GM21381 (cell line): ENCODE measurements at regions not wholly inside any gene's neighbourhood (a gene's known extent, or its start where the extent isn't known, plus 50 kb on each side); places are given as distances from the start of the nearest gene placed in this dataset.
"Not testable (repeated sequence)": the region's sequence is repeated elsewhere in the genome, so short reads cannot be mapped to it uniquely, and the experiment has no call there.

Experiments used
- ATAC-seq: cut with Tn5 transposase; IDR thresholded peaks from one replicate; pipeline ENCODE4 v1.9.1; 2021; ENCODE audit warnings: mild to moderate bottlenecking, moderate library complexity; ENCODE audit not compliant: unreplicated experiment

DNA sequence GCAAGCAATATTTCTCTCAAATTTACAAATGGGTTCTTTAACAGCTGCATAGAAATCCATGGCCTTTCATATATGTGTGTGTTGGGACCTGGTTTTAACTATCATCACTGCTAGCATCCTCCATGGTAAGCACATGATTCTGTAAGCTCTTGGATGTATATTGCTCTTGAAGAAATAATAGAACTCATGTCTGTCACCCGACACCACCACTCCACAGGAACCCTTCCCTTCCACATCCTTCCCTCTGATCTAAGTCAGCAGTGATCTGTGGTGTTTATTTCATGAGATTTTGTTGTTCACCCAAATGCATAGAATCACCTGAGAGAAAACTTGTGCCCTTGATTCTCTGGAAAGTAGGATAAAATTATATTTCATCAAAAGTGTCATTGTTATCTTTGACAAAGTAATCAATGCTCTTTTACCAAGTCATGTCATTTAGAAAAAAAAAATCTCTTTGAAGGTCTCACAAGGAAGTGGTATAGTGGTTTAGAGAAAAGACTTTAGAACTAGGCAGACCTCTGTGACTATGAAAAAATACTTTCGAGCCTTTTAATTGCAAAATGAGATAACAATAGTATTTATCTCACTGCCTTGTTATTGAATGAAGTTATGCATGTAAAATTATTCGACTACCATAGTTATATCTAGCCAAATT lies 649.8 kb upstream of the SLC35B3 start:
- ATAC-seq: no peak

DNA sequence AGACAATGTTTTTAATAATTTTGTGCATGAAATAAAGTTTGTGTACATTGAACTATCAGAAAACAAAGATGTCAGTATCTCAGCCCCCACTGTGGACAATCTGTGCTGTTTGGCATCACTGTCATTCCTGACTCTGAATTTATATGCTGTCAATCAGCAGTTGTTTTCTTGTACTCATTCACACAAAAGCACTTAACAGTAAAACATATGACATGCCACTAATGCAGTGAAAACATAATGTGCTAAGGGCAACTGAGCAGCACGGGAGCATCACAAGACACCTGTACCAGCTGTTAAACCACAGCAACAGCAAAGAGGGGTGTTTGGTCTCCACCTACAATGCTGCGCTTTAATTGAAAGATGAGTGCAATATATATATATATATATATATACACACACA lies 647.8 kb upstream of the SLC35B3 start:
- no peak for ATAC-seq

DNA sequence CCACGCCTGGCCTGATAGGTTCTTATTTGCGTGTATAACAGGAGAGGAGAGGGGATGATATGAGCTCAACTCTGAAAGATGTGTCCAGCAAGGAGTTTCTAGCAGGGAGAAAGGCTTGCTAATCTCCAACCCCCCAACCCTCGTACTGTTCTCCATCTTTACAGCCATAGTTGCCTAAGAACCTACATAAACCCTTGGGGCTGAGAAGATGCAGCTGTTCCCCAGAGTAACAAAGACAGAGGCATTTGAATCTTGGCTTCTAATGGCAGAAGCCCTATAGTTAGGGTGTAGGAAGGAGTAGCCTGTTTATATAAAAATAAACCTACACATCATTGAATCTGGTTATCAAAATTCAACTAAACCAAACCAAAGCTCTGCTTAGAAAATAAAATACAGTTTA lies 631.4 kb upstream of the SLC35B3 start:
- no peak for ATAC-seq

DNA sequence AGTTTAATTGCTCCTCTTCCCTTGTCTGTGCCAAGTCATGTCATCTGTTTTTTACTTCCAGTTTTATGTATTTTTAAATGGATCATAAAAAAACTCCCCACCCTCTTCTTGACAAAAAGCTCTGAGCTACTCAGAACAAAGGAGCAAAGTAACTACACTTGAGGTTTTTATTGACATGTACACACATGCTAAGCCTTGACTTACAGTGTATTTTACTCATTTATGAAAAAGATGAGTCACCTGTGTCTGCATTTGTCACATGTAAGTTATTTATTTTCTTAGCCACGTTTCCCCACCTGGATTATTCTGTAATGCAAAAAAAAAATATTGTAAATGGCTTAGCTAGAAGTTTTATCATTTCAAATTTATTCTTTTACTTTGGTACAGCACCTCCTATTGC lies 628.8 kb upstream of the SLC35B3 start:
- ATAC-seq: no peak

DNA sequence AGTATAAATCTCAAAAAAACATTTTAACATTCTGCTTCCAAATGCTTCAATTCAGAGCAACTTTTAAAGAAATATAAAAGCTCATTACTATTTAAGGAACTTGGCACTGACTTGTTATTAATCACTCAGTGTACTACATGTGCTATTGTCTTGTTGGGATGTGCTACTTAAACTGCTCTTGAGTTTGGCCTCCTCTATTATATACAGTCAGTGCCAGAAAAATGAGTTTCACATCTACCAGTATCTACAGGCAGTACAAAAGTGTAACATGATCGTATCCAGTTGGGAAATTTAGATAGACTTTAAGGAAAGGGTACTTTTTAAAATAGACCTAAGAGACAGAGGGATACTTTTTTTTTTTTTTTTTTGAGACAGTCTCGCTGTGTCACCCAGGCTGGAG lies 627.3 kb upstream of the SLC35B3 start:
- no peak for ATAC-seq

DNA sequence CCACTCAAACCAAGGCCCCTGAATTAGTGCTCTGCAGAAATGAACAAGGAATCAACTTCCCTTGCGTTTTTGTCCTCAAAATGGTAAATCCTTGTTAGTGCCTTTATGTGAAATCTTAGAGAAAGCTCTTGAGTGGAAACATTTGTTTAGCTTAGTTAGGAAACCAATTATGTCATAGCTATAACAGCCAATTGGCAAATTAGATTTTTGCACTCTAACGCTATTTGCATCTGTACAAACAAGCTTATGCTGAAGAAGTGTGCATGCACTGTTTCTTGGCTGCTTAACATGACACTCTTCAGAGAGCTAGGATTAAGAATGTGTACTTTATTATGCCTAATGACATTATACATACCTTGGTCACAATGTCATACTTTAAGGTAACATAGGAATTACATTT lies 622.6 kb upstream of the SLC35B3 start:
- ATAC-seq: no peak

DNA sequence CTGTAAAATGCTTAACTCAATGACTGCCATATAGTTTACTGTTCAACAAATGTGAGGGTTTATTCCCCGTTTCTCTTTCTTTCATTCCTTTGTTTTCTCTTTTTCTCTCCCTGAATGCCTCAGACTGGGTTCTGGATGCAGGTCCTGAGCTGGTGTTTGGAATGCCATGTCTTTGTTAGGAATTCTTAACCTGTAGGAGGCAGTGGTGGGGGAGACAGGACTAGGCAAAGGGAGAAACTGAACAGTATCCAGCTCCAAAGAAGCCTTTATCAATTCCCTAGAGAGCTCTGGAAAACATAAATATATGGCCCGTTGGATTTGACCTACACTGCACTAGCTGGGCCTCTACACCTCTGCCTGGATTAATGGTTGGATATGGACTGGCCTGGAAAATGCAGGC lies 621.2 kb upstream of the SLC35B3 start:
- ATAC-seq: no peak

DNA sequence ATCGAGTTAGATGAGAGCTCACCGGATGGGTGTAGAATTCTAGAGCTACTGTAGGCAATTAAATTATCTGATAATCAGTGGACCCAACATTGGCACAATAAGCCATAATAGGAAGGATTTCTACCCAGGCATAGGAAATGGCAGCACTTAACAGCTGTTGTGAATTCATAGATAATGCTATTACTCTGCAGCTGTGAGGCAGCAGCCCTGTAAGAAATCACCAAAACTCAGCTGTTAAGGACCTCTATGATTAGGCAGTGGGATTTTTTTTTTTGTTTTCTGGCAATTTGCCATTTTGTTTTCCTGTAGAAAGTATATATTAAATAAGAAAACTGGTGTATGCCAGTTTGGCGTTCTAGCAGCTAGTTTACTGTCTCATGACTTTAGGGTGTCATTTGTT lies 609.1 kb upstream of the SLC35B3 start:
- ATAC-seq: no peak

DNA sequence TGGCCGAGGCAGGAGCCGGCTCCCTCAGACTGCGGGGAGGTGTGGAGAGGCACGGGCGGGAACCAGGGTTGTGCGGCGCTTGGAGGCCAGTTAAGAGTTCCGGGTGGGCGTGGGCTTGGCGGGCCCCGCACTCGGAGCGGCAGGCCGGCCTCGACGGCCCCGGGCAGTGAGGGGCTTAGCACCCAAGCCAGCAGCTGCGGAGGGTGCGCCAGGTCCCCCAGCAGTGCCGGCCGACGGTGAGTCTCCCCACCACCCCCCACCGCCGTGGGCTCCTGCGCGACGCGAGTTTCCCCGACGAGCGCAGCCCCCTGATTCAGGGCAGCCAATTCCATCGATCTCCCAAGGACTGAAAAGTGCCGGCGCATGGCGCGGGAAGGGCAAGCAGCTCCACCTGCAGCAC lies 605.4 kb upstream of the SLC35B3 start:
- no peak for ATAC-seq

DNA sequence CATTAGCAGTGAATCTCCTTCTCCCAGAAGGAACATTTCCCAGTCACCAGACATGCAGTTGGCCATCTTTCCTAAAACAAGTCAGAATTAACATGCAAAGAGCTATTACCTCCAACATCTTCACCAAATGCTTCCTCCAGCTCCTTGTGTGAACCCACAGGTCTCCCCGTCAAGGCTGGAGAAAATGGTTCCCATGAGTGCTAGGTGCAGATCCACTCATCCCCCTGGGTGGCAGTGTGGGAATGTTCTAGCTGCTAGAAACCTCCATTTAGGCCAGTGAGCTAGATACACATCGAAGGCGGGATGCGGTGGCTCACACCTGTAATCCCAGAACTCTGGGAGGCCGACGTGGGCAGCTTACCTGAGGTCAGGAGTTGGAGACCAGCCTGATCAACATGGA lies 603.9 kb upstream of the SLC35B3 start:
- ATAC-seq: no peak

DNA sequence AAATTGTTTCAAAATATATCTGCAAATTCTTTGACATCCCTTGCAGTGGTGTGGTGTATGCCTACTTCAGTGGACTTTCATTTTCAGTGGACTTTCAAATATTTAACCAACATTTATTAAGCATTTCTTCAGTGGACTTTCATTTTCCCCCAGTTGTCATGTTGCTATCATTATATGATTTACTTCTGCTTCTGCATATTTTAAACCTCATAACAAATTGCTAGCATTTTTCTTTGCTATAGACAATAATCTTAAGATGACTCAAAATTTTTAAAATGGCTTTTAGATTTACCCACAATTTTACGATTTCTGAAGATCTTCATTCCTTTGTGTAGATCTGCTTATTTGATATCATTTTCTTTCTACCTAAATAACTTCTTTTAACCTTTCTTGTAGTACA lies 592.7 kb upstream of the SLC35B3 start:
- ATAC-seq: no peak

DNA sequence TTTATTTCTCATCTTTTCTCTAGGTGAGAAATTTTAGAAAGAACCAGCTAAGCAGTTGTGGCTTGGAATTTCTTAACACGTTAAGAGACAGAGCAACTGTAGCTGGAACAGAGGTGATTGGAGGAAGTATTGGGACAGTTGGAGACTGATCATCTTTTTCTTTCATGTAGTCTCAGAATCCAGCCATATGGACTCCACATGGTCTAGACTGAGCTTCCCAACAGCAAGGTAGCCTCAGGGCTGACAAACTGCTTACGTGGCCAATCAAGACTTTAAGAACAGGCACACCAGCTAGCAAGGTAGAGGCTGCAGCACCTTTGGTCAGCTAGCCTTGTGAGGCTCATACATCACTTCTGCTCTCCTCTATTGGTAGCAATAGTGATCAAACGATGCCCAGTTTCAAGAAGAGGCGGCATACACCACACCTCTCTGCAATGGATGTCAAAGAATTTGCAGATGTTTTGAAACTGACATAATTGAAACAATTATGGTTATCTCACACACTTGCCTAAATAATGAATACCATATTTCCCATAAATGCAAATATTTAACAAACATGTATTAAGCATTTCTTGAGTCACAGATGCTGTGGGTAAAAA lies 590.5 kb upstream of the SLC35B3 start:
- no peak for ATAC-seq

DNA sequence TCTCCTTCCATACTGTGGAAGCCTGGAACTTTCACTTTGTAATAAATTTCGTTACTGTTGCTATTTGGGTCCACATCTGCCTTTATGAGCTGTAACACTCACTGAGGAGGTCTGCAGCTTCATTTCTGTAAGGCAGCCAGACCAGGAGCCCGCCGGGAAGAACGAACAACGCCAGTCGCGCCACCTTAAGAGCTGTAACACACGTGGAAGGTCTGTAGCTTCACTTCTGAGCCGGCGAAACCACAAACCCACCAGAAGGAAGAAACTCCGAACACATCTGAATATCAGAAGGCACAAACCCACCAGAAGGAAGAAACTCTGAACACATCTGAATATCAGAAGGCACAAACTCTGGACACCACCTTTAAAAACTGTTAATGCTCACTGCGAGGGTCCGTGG lies 589.9 kb upstream of the SLC35B3 start:
- ATAC-seq: no peak

DNA sequence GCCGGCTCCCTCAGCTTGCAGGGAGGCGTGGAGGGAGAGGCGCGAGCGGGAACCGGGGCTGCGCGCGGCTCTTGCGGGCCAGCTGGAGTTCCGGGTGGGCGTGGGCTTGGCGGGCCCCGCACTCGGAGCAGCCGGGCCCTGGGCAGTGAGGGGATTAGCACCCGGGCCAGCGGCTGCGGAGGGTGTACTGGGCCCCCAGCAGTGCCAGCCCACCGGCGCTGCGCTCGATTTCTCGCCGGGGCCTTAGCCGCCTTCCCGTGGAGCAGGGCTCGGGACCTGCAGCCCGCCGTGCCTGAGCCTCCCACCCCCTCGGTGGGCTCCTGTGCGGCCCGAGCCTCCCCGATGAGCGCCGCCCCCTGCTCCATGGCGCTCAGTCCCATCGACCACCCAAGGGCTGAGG lies 588.9 kb upstream of the SLC35B3 start:
- not testable (repeated sequence) for ATAC-seq

DNA sequence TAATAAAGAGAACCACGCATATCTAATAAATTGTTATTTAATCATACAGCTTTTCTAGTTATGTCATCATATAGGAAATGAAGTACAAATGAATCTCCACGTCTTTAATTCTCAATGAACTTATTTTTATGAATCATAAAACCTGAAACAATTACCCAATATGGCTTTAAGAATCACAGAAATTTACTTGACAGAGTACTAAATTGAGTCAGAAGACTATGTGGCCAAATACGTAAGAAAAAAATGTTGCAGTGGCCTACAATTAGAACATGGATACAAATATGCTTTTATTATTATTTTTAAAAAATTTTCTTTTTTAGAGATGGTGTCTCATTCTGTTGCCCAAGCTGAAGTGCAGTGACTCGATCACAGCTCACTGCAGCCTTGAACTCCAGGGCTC lies 584.7 kb upstream of the SLC35B3 start:
- no peak for ATAC-seq

DNA sequence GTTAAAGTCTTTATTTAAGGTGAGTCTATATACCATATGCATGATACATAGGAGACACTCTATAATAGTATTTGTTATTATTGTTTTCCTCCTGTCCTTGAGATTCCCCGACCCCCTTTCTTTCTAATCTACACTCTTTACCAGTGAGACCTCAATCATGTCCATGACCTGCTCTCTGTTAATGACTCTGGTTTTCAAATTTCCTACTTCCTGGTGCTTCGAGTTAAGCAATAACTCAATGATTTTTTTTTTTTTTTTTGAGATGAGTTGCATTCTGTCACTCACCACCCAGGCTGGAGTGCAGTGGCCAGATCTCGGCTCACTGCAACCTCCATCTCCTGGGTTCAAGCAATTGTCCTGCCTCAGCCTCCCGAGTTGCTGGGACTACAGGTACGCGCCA lies 574.6 kb upstream of the SLC35B3 start:
- no peak for ATAC-seq

DNA sequence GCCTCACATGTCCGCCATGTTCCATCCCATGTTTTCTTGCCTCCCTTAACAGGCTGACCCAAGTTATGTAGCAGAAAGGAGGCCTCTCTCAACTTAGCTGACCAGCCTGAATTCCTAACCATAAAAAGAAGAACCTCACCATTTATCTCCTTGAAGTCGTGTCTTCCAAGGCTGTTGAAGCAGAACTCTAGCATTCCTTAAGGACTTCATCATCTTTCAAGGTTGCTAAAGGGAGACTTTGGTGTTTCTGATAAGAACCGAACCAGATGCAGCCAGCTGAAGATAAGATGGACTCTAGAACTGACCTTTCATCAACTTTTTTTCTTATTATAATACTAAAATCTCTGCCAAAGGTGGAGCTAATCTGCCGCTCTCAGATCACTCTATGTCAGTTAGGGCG lies 571.7 kb upstream of the SLC35B3 start:
- no peak for ATAC-seq

DNA sequence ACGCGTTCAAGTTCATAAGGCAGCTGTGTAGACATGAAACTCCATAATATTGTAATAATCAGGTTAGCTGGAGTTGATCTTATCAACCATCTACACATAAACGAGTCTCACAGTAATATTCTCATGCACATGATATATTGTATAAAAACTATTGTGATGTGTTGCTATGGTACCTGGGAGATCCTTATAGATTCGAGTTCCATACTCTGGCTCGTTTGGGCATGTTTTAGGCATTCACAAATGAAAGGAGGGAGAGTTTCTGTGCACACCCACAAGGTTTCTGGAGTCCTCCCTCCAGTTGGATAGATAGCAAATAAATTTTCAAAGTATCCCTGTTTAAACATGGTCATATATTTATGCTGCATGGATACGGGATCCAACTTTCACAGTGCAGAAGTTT lies 567.5 kb upstream of the SLC35B3 start:
- no peak for ATAC-seq

DNA sequence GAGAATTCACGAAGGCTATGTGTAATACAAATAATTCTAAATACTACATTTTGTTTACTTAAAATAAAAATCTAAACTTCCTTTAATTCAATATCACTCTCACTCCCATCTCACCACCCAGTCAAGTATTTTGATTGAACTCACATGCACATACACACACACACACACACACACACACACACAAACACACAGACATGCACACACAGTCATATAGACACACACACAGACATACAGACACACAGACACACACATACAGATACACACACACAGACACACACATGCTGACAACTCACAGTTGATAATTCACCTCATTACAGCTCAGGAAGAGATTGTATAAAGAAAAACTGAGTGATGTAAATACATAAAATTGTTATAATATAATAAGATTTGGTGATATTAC lies 559.8 kb upstream of the SLC35B3 start:
- no peak for ATAC-seq

DNA sequence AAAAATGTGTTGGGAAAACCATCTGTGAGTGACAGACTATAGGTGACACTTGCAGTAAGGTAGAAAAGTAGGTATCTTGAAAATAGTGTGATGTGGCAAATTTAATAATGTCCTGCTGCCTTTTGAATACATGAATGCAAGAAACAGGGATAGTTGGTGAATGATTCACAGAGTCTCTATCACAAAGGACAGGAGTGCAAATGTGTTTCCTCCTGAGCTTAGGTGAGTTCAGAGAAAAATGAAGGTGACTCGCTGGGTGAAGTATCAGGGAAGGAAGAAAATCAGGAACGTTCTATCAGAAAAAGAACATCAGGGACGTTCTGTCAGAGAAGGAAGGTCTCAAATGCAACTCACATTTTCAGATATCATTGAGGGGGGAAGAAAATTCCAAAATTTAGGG lies 557.8 kb upstream of the SLC35B3 start:
- no peak for ATAC-seq

DNA sequence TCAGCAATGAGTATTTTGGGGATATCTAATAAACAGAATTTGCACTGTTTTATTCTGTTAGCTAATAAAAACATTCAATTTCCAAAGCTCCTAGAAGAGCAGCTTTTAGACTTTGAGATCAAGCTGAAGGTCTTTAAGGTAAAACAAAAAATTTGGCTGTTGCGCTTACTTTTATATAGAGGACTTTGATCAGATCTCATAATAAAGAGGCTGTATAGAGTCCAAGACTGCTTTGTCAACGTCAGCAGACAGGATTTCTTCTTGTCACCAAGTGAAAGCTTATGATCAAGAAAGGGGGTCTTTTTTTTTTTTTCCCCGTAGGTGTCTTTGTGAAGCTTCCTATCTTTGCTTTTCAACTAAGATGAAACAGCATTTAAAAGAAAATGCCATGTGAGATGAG lies 556.5 kb upstream of the SLC35B3 start:
- ATAC-seq: no peak

DNA sequence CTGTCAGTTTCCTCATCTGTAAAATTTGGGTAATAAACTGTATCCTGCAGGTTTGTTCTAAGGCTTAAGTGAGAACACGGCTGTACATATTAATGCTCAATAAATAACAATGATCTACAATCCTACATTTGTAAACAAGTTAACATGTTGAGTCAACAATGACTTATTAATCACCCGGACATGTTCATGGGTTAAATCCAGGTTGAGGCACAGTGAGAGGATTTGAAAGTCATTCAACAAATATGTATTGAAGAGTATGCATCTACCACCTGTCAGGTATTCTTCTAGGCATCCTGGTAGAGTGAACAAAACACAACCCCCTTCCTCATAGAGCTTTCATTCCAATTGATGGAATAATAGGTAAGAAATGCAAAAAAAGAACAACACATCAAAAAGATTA lies 554.7 kb upstream of the SLC35B3 start:
- no peak for ATAC-seq

DNA sequence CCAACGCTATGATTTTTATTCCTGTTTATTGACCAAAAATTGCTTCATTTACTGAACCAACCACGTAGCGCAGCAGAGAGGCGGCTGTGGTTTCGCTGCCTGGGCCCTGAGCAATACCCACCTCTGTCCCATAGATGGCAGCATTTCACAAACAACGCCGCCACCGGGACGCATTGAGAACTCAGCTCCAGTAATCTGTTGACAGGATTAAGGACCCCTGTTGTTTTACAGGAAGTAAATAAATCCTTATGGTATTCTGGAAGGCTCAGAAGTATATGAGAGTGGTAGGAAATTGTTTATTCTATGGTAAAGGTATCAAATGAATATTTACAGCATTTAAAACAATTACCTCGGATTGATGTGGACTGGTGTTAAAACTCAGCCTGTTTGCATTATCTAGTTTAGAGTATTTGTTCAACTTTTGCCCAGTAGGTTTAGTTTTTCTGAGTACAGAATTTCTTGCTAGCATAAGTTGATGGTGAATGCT lies 547.9 kb upstream of the SLC35B3 start:
- ATAC-seq: peak; percentile 94
